ENCODE measurements at regions not wholly inside any gene's neighbourhood (a gene's known extent, or its start where the extent isn't known, plus 50 kb on each side); places are given as distances from the start of the nearest gene placed in this dataset.
"Not testable (repeated sequence)": the region's sequence is repeated elsewhere in the genome, so short reads cannot be mapped to it uniquely, and the experiment has no call there.

GRCh38 chr5:129284010-129284409, 176.1 kb upstream of the ADAMTS19 start:
- no peaks in the 10 kb centered on the region for H3K36me3 ChIP-seq
- TF ChIP-seq POLR2A (IDR thresholded peaks at IDR 0.05), result no peak
- TF ChIP-seq, protein P1, sequence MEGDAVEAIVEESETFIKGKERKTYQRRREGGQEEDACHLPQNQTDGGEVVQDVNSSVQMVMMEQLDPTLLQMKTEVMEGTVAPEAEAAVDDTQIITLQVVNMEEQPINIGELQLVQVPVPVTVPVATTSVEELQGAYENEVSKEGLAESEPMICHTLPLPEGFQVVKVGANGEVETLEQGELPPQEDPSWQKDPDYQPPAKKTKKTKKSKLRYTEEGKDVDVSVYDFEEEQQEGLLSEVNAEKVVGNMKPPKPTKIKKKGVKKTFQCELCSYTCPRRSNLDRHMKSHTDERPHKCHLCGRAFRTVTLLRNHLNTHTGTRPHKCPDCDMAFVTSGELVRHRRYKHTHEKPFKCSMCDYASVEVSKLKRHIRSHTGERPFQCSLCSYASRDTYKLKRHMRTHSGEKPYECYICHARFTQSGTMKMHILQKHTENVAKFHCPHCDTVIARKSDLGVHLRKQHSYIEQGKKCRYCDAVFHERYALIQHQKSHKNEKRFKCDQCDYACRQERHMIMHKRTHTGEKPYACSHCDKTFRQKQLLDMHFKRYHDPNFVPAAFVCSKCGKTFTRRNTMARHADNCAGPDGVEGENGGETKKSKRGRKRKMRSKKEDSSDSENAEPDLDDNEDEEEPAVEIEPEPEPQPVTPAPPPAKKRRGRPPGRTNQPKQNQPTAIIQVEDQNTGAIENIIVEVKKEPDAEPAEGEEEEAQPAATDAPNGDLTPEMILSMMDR (IDR thresholded peaks at IDR 0.05), result no peak
- no peak overlapping the region for H3K4me3 ChIP-seq
- intact Hi-C loops (cut with DNase I), result no loop called here
- H3K4me1 ChIP-seq, result no peaks in the 10 kb centered on the region
- H3K9me3 ChIP-seq, result no peaks in the 10 kb centered on the region
- 97 to 98% methylated on average over 2 of the region's 2 CpGs for WGBS, 2 donors
- no peak for DNase-seq
- H3K27me3 ChIP-seq, result no peaks in the 10 kb centered on the region
- H3K27ac ChIP-seq, result no peak overlapping the region

- not testable (repeated sequence) for DNase-seq
Observed at GRCh38 chr5:129294216-129294615, 165.9 kb upstream of the ADAMTS19 start.

DNA sequence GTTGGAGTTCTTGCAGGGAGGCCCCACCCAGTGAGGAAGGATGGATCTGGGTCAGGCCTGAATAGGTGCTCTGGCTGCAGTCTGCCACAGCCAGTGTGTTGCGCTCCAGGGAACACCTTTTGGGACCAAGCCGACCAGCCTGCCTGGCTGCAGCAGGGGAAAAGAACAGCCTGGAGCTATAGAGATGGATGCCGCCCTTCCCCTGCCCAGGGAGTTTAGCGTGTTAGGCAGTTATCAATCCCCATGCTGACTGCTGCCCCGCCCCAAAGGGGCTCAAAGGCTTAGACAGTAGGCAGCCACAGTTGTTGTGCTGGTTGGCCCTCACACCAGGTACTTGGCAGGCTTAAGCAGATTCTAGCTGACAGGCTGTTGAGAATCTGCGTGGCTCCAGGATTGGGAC, 153.4 kb upstream of the ADAMTS19 start:
- WGBS, 2 donors, result no CpG with 5 or more reads among the region's 6 CpGs
- Histone ChIP-seq H3K27me3 (no peaks in the 10 kb centered on the region), H3K4me3 (no peak overlapping the region), H3K27ac (no peak overlapping the region), H3K36me3 (no peaks in the 10 kb centered on the region), H3K9me3 (peaks cover 0 to 31% (median 3%) of the 10 kb centered on the region in 3 donors), H3K4me1 (no peaks in the 10 kb centered on the region)
- DNase-seq, result no peak
- intact Hi-C loops (cut with DNase I), result no loop called here
- no peak for TF ChIP-seq POLR2A (IDR thresholded peaks at IDR 0.05)
- TF ChIP-seq, protein P1 (IDR thresholded peaks at IDR 0.05), result no peak

More at GRCh38 chr5:129294216-129294615, 165.9 kb upstream of the ADAMTS19 start:
- H3K4me1 ChIP-seq; H3K27ac ChIP-seq; H3K27me3 ChIP-seq; H3K9me3 ChIP-seq; H3K4me3 ChIP-seq; H3K36me3 ChIP-seq; intact Hi-C loops (cut with DNase I): not testable (repeated sequence)
- 77 to 80% methylated on average over 5 of the region's 5 CpGs for WGBS, 2 donors

GRCh38 chr5:129322968-129323367, 137.1 kb upstream of the ADAMTS19 start:
- Histone ChIP-seq H3K4me1 (no peaks in the 10 kb centered on the region), H3K27me3 (no peaks in the 10 kb centered on the region), H3K36me3 (no peaks in the 10 kb centered on the region), H3K4me3 (no peak overlapping the region), H3K9me3 (no peaks in the 10 kb centered on the region), H3K27ac (no peak overlapping the region)
- DNase-seq, result no peak
- 50% methylated on average over 1 of the region's 3 CpGs; no CpG with 5 or more reads in 1 of the 2 donors for WGBS, 2 donors
- TF ChIP-seq, protein P1 (IDR thresholded peaks at IDR 0.05), result no peak
- no peak for TF ChIP-seq POLR2A (IDR thresholded peaks at IDR 0.05)
- intact Hi-C loops (cut with DNase I), result no loop called here

GRCh38 chr5:129341306-129341705, 118.8 kb upstream of the ADAMTS19 start:
- DNase-seq, result no peak

More at GRCh38 chr5:129341306-129341705, 118.8 kb upstream of the ADAMTS19 start:
- Histone ChIP-seq H3K27ac (no peak overlapping the region), H3K4me3 (no peak overlapping the region), H3K9me3 (no peaks in the 10 kb centered on the region), H3K4me1 (no peaks in the 10 kb centered on the region), H3K36me3 (no peaks in the 10 kb centered on the region), H3K27me3 (no peaks in the 10 kb centered on the region)
- TF ChIP-seq POLR2A (IDR thresholded peaks at IDR 0.05), result no peak
- TF ChIP-seq, protein P1 (IDR thresholded peaks at IDR 0.05), result no peak
- WGBS, 2 donors, result 47 to 52% methylated on average over 1 of the region's 1 CpG
- intact Hi-C loops (cut with DNase I), result no loop called here
